CD4-positive, alpha-beta T cell (primary cell): ENCODE measurements at regions not wholly inside any gene's neighbourhood (a gene's known extent, or its start where the extent isn't known, plus 50 kb on each side); places are given as distances from the start of the nearest gene placed in this dataset.

Source experiments
- ATAC-seq: fragments of 200-7000 bp; cut with Tn5 transposase; one replicate; pipeline ENCODE4 v1.10.0; 2022; ENCODE audit warnings: mild to moderate bottlenecking; ENCODE audit not compliant: poor library complexity
- CTCF ChIA-PET: fragments of 350-600 bp; sonication (Branson Sonifier 250); formaldehyde crosslinking; loops from one replicate; lab custom pipeline; 2021; ENCODE audit warnings: antibody characterized with exemption, inconsistent platforms; lab: Charles Lee
- POLR2A ChIA-PET: fragments of 350-600 bp; sonication (Branson Sonifier 250); formaldehyde crosslinking; loops from one replicate; lab custom pipeline; 2021; ENCODE audit warnings: antibody characterized with exemption, inconsistent platforms; lab: Charles Lee
- DNase-seq, 14 experiments: peaks; one replicate each; pipeline ENCODE4 v3.0.0-alpha.2; 2013 to 2020; ENCODE audit warnings: mixed read lengths in 2 of 14
- H3K27ac ChIP-seq, 2 donors: one replicate each; pipeline versions ENCODE4 v1.5.1 to v1.7.0; 2013; ENCODE audit warnings: low read length in 2 of 2, low read depth in 1 of 2, mild to moderate bottlenecking in 1 of 2
- H3K27me3 ChIP-seq, 2 experiments: 1 replicate in 1 of 2; 2 replicates in 1 of 2; pipeline versions ENCODE4 v1.6.1 to v1.7.0; 2013; ENCODE audit warnings: low read length in 2 of 2, control low read depth in 1 of 2, mild to moderate bottlenecking in 1 of 2, moderate library complexity in 1 of 2; ENCODE audit not compliant: insufficient read depth in 2 of 2, control insufficient read depth in 1 of 2
- H3K36me3 ChIP-seq: one replicate; pipeline ENCODE4 v1.6.1; 2013; ENCODE audit warnings: low read length, control low read depth; ENCODE audit not compliant: insufficient read depth
- H3K4me1 ChIP-seq: one replicate; pipeline ENCODE4 v1.6.1; 2013; ENCODE audit warnings: low read length, control low read depth; ENCODE audit not compliant: insufficient read depth
- H3K4me3 ChIP-seq: one replicate; pipeline ENCODE4 v1.5.1; 2013; ENCODE audit warnings: mild to moderate bottlenecking, low read length, moderate library complexity
- H3K9me3 ChIP-seq, 2 experiments: 1 replicate in 1 of 2; 2 replicates in 1 of 2; pipeline versions ENCODE4 v1.6.1 to v1.7.0; 2013; ENCODE audit warnings: low read length in 2 of 2, mild to moderate bottlenecking in 2 of 2, control low read depth in 1 of 2, moderate library complexity in 1 of 2; ENCODE audit not compliant: control insufficient read depth in 1 of 2, insufficient read depth in 1 of 2
- H3K27ac Mint-ChIP-seq: one replicate; pipeline ENCODE4 v1.8.0; 2020; ENCODE audit warnings: mixed read lengths
- H3K27me3 Mint-ChIP-seq: one replicate; pipeline ENCODE4 v1.8.0; 2021; ENCODE audit warnings: mixed read lengths
- H3K36me3 Mint-ChIP-seq: one replicate; pipeline ENCODE4 v1.8.0; 2021; ENCODE audit warnings: low read depth, mixed read lengths
- H3K4me1 Mint-ChIP-seq: one replicate; pipeline ENCODE4 v1.8.0; 2021; ENCODE audit warnings: low read depth, mixed read lengths
- H3K4me3 Mint-ChIP-seq: one replicate; pipeline ENCODE4 v1.8.0; 2020; ENCODE audit warnings: mild to moderate bottlenecking, mixed read lengths
- H3K9me3 Mint-ChIP-seq: one replicate; pipeline ENCODE4 v1.8.0; 2020; ENCODE audit warnings: mixed read lengths
- intact Hi-C, 2 experiments: fragments of 100-400 bp; cut with DNase I in 1 of 2; cut with micrococcal nuclease in 1 of 2; formaldehyde crosslinking; loops; one replicate each; pipeline versions ENCODE4 v1.15.1 to v1.9.0; 2023 to 2025; cut with DNase I, micrococcal nuclease
- TF ChIP-seq, protein P1 (sequence below): fragments of 200-600 bp; IDR thresholded peaks from one replicate; pipeline ENCODE4 v1.8.0; 2022; ENCODE audit warnings: antibody characterized with exemption, mild to moderate bottlenecking

GRCh38 chr13:88104576-88104975 is 433.4 kb downstream of the SLITRK5 start:
- CTCF ChIA-PET, result no interaction called here
- TF ChIP-seq, protein P1, sequence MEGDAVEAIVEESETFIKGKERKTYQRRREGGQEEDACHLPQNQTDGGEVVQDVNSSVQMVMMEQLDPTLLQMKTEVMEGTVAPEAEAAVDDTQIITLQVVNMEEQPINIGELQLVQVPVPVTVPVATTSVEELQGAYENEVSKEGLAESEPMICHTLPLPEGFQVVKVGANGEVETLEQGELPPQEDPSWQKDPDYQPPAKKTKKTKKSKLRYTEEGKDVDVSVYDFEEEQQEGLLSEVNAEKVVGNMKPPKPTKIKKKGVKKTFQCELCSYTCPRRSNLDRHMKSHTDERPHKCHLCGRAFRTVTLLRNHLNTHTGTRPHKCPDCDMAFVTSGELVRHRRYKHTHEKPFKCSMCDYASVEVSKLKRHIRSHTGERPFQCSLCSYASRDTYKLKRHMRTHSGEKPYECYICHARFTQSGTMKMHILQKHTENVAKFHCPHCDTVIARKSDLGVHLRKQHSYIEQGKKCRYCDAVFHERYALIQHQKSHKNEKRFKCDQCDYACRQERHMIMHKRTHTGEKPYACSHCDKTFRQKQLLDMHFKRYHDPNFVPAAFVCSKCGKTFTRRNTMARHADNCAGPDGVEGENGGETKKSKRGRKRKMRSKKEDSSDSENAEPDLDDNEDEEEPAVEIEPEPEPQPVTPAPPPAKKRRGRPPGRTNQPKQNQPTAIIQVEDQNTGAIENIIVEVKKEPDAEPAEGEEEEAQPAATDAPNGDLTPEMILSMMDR, result no peak
- Mint-ChIP-seq H3K27me3 (no peaks in the 10 kb centered on the region), H3K27ac (no peak overlapping the region), H3K4me3 (no peak overlapping the region), H3K36me3 (no peaks in the 10 kb centered on the region), H3K9me3 (peaks cover 2% of the 10 kb centered on the region), H3K4me1 (peaks cover 5% of the 10 kb centered on the region)
- no peaks in the 10 kb centered on the region for H3K9me3 ChIP-seq
- no peak overlapping the region for H3K4me3 ChIP-seq
- ATAC-seq (no peak), DNase-seq (no peak)
- no peaks in the 10 kb centered on the region for H3K4me1 ChIP-seq
- H3K27ac ChIP-seq, result no peak overlapping the region
- intact Hi-C loops, result no loop called here
- H3K36me3 ChIP-seq, result no peaks in the 10 kb centered on the region
- POLR2A ChIA-PET, result no interaction called here
- H3K27me3 ChIP-seq, result no peaks in the 10 kb centered on the region

GRCh38 chr13:88107570-88107969 is 436.4 kb downstream of the SLITRK5 start:
- TF ChIP-seq, protein P1, result no peak
- peaks cover 5% of the 10 kb centered on the region for H3K4me1 Mint-ChIP-seq
- Histone ChIP-seq H3K27me3 (no peaks in the 10 kb centered on the region), H3K27ac (no peak overlapping the region), H3K36me3 (no peaks in the 10 kb centered on the region), H3K4me3 (no peak overlapping the region), H3K4me1 (no peaks in the 10 kb centered on the region), H3K9me3 (no peaks in the 10 kb centered on the region)
- CTCF ChIA-PET, result no interaction called here
- intact Hi-C loops, result no loop called here
- H3K27me3 Mint-ChIP-seq, result no peaks in the 10 kb centered on the region
- POLR2A ChIA-PET, result no interaction called here
- DNase-seq, result no peak
- no peaks in the 10 kb centered on the region for H3K36me3 Mint-ChIP-seq
- no peak for ATAC-seq
- H3K27ac Mint-ChIP-seq, result no peak overlapping the region
- H3K4me3 Mint-ChIP-seq, result no peak overlapping the region
- H3K9me3 Mint-ChIP-seq, result no peaks in the 10 kb centered on the region

DNA sequence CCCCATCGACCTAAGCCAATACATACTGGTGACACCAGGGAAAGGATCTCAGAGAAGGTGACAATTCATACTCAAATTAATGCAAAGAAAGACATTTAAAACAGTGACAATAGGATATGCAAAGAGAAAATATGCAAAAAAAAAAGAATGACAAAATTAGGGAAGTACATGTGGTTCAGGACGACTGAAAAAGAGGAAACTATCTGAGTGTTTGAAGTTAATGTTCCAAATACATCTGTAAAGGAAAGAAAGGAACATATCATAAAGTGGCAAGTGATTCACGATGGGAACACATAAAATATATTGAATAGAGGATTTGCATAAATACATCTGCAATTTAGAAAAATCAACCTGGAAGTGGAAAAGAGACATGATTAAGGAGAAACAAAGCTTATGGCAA is 441.4 kb downstream of the SLITRK5 start:
- no peak overlapping the region for H3K4me3 Mint-ChIP-seq
- TF ChIP-seq, protein P1, result no peak
- Histone ChIP-seq H3K4me3 (no peak overlapping the region), H3K27me3 (no peaks in the 10 kb centered on the region), H3K4me1 (no peaks in the 10 kb centered on the region), H3K36me3 (no peaks in the 10 kb centered on the region), H3K9me3 (no peaks in the 10 kb centered on the region), H3K27ac (no peak overlapping the region)
- CTCF ChIA-PET, result no interaction called here
- DNase-seq (no peak), ATAC-seq (no peak)
- H3K36me3 Mint-ChIP-seq, result no peaks in the 10 kb centered on the region
- no peak overlapping the region for H3K27ac Mint-ChIP-seq
- peaks cover under 1% of the 10 kb centered on the region for H3K4me1 Mint-ChIP-seq
- H3K27me3 Mint-ChIP-seq, result no peaks in the 10 kb centered on the region
- POLR2A ChIA-PET, result no interaction called here
- intact Hi-C loops, result no loop called here
- H3K9me3 Mint-ChIP-seq, result peaks cover 2% of the 10 kb centered on the region
